Endothelial cell of umbilical vein (primary cell): ENCODE measurements at regions not wholly inside any gene's neighbourhood (a gene's known extent, or its start where the extent isn't known, plus 50 kb on each side); places are given as distances from the start of the nearest gene placed in this dataset.

ENCODE experiments used
- BruUV-seq: library from RNA; stranded (reverse); fragments of 400-500 nt; replicated peaks from 2 replicates; lab custom pipeline; 2021; lab: Mats Ljungman, UMichigan
- CTCF ChIA-PET: fragments of 300-600, 350-600 bp; sonication (Branson Sonifier 250); formaldehyde crosslinking; loops from one replicate; lab custom pipeline; 2021; ENCODE audit warnings: antibody characterized with exemption, inconsistent platforms; lab: Charles Lee
- POLR2A ChIA-PET: fragments of 300-600, 350-600 bp; sonication (Branson Sonifier 250); formaldehyde crosslinking; loops from one replicate; lab custom pipeline; 2021; ENCODE audit warnings: antibody characterized with exemption, inconsistent platforms; lab: Charles Lee
- DNase-seq: peaks from one replicate; pipeline ENCODE4 v3.0.0-alpha.2; 2011; ENCODE audit warnings: low read depth, low spot score
- FAIRE-seq: peaks from 2 replicates; lab custom pipeline; 2011; peaks lifted over from hg19 to GRCh38; lab: Jason Lieb, UNC
- H2AFZ ChIP-seq: 2 replicates; pipeline ENCODE4 v1.6.0; 2012; ENCODE audit warnings: low read depth, low read length, control low read depth, inconsistent platforms
- H3K27ac ChIP-seq: 2 replicates; pipeline ENCODE4 v1.5.1; 2011; ENCODE audit warnings: low read depth, mild to moderate bottlenecking, control low read depth, low read length, moderate library complexity; ENCODE audit not compliant: insufficient read depth
- H3K27me3 ChIP-seq, 2 experiments: 2 replicates each; pipeline versions ENCODE4 v1.6.0 to v1.6.1; 2011; ENCODE audit warnings: low read length in 2 of 2, mixed read lengths in 1 of 2; ENCODE audit not compliant: control insufficient read depth in 2 of 2, insufficient read depth in 2 of 2
- H3K36me3 ChIP-seq, 2 experiments: 2 replicates in 1 of 2; 3 replicates in 1 of 2; pipeline ENCODE4 v1.5.1; 2011; ENCODE audit warnings: low read length in 2 of 2, mild to moderate bottlenecking in 1 of 2, moderate library complexity in 1 of 2; ENCODE audit not compliant: control insufficient read depth in 2 of 2, insufficient read depth in 2 of 2; ENCODE audit errors: extremely low read depth in 1 of 2
- H3K4me1 ChIP-seq: 3 replicates; pipeline ENCODE4 v1.5.1; 2011; ENCODE audit warnings: mild to moderate bottlenecking, low read length; ENCODE audit not compliant: control insufficient read depth, insufficient read depth; ENCODE audit errors: extremely low read depth
- H3K4me2 ChIP-seq: 2 replicates; pipeline ENCODE4 v1.6.1; 2011; ENCODE audit warnings: low read length, control low read depth, mixed read lengths; ENCODE audit not compliant: insufficient read depth
- H3K4me3 ChIP-seq, 3 experiments: fragments of 200-600 bp in 1 of 3; sonication (generic), shearing (Covaris generic) in 1 of 3; replicated peaks in 1 of 3; 2 replicates each; pipeline ENCODE4 v1.5.1; 2011 to 2016; ENCODE audit warnings: control low read depth in 3 of 3, low read length in 3 of 3, mild to moderate bottlenecking in 2 of 3, inconsistent platforms in 1 of 3, low read depth in 1 of 3, moderate library complexity in 1 of 3; ENCODE audit not compliant: insufficient read depth in 1 of 3
- H3K79me2 ChIP-seq: 2 replicates; pipeline ENCODE4 v1.6.0; 2012; ENCODE audit warnings: low read length, inconsistent platforms; ENCODE audit not compliant: control insufficient read depth, insufficient read depth
- H3K9ac ChIP-seq: replicated peaks from 2 replicates; pipeline ENCODE3; 2011; ENCODE audit warnings: low read length, control low read depth; ENCODE audit not compliant: insufficient read depth; ENCODE audit errors: extremely low read depth
- H3K9me1 ChIP-seq: replicated peaks from 3 replicates; pipeline ENCODE4 v1.6.0; 2011; ENCODE audit warnings: mild to moderate bottlenecking, low read length; ENCODE audit not compliant: control insufficient read depth, insufficient read depth; ENCODE audit errors: extremely low read depth
- H3K9me3 ChIP-seq: replicated peaks from 2 replicates; pipeline ENCODE4 v1.5.1; 2012; ENCODE audit warnings: low read length, inconsistent platforms; ENCODE audit not compliant: control insufficient read depth, insufficient read depth
- H4K20me1 ChIP-seq: replicated peaks from 2 replicates; pipeline ENCODE3; 2011; ENCODE audit warnings: mild to moderate bottlenecking, low read length; ENCODE audit not compliant: control insufficient read depth, insufficient read depth; ENCODE audit errors: extremely low read depth
- CTCF ChIP-seq, 2 donors: IDR thresholded peaks; 1 replicate in 1 of 2; 2 replicates in 1 of 2; pipeline ENCODE4 v1.5.1; 2011; ENCODE audit warnings: low read length in 2 of 2, mild to moderate bottlenecking in 2 of 2, moderate library complexity in 2 of 2, control low read depth in 1 of 2, inconsistent platforms in 1 of 2, low read depth in 1 of 2; ENCODE audit not compliant: insufficient read depth in 1 of 2; ENCODE audit errors: extremely low read depth in 1 of 2
- EZH2 ChIP-seq: IDR thresholded peaks from 2 replicates; pipeline ENCODE4 v1.6.1; 2012; ENCODE audit warnings: borderline replicate concordance, low read depth, mild to moderate bottlenecking, moderate library complexity, low read length, inconsistent platforms; ENCODE audit not compliant: severe bottlenecking
- FOS ChIP-seq: IDR thresholded peaks from 2 replicates; pipeline ENCODE4 v1.6.1; 2011; ENCODE audit warnings: mild to moderate bottlenecking, low read length, moderate library complexity, borderline replicate concordance; ENCODE audit not compliant: insufficient read depth
- GATA2 ChIP-seq: IDR thresholded peaks from 2 replicates; pipeline ENCODE4 v1.7.0; 2011; ENCODE audit warnings: low read depth, mild to moderate bottlenecking, moderate library complexity, mixed read lengths, low read length; ENCODE audit not compliant: insufficient read length, insufficient read depth
- JUN ChIP-seq: IDR thresholded peaks from 2 replicates; pipeline ENCODE4 v1.6.1; 2011; ENCODE audit warnings: borderline replicate concordance, low read depth; ENCODE audit not compliant: insufficient read length, insufficient read depth
- MAX ChIP-seq: IDR thresholded peaks from 2 replicates; pipeline ENCODE4 v1.6.1; 2011; ENCODE audit not compliant: insufficient read depth, insufficient read length
- MYC ChIP-seq: IDR thresholded peaks from one replicate; pipeline ENCODE4 v1.6.1; 2011; ENCODE audit warnings: mild to moderate bottlenecking, low read depth, low read length
- POLR2A ChIP-seq: IDR thresholded peaks from 2 replicates; pipeline ENCODE4 v1.6.1; 2012; ENCODE audit warnings: low read depth, mild to moderate bottlenecking, control low read depth, low read length
- POLR2AphosphoS5 ChIP-seq: IDR thresholded peaks from 2 replicates; pipeline ENCODE4 v1.6.1; 2012; ENCODE audit warnings: low read depth, mild to moderate bottlenecking, control low read depth, low read length, moderate library complexity; ENCODE audit not compliant: insufficient read depth
- dilution Hi-C: fragments of 300-500 bp; cut with MboI; formaldehyde crosslinking; loops from one replicate; pipeline ENCODE4 v1.15.0; 2019; ENCODE audit warnings: low sequenced_read_pairs; ENCODE audit not compliant: extremely low pct_ligation_motif_present
- intact Hi-C: fragments of 100-400 bp; cut with micrococcal nuclease; formaldehyde crosslinking; loops from one replicate; pipeline ENCODE4 v1.10.0; 2022

GRCh38 chrY:7720974-7721373 lies 809.4 kb upstream of the AMELY start:
- intact Hi-C loops, result no loop called here

More at GRCh38 chrY:7720974-7721373, 809.4 kb upstream of the AMELY start:
- H3K4me1 ChIP-seq, result no peaks in the 10 kb centered on the region
- no peak overlapping the region for H2AFZ ChIP-seq
- dilution Hi-C loops, result no loop called here
- FAIRE-seq (no peak), DNase-seq (no peak)
- no peaks in the 10 kb centered on the region for H3K36me3 ChIP-seq
- CTCF ChIA-PET, result no interaction called here
- no peaks in the 10 kb centered on the region for H4K20me1 ChIP-seq
- H3K79me2 ChIP-seq, result no peaks in the 10 kb centered on the region
- H3K9me3 ChIP-seq, result no peaks in the 10 kb centered on the region
- no peaks in the 10 kb centered on the region for H3K9me1 ChIP-seq
- TF ChIP-seq GATA2, result no peak
- no peak for TF ChIP-seq POLR2AphosphoS5
- TF ChIP-seq MAX, result no peak
- no peak for TF ChIP-seq CTCF (IDR thresholded peaks at IDR 0.05; ENCODE audit: extremely low read depth in 1 of 2, insufficient read depth in 1 of 2, low read depth in 1 of 2, low read length in 2 of 2)
- TF ChIP-seq FOS, result no peak
- TF ChIP-seq MYC, result no peak
- no peak for TF ChIP-seq POLR2A
- TF ChIP-seq JUN, result no peak
- no peak for TF ChIP-seq EZH2
- no peak overlapping the region for H3K4me2 ChIP-seq
- no peak overlapping the region for H3K27ac ChIP-seq
- BruUV-seq, result no TSS peak
- H3K9ac ChIP-seq, result no peak overlapping the region
- H3K4me3 ChIP-seq, result no peak overlapping the region
- POLR2A ChIA-PET, result no interaction called here
- H3K27me3 ChIP-seq, result no peaks in the 10 kb centered on the region
